Endothelial cell of umbilical vein (primary cell): ENCODE measurements at regions not wholly inside any gene's neighbourhood (a gene's known extent, or its start where the extent isn't known, plus 50 kb on each side); places are given as distances from the start of the nearest gene placed in this dataset.

ENCODE experiments used
- BruUV-seq: library from RNA; stranded (reverse); fragments of 400-500 nt; replicated peaks from 2 replicates; lab custom pipeline; 2021; lab: Mats Ljungman, UMichigan
- CTCF ChIA-PET: fragments of 300-600, 350-600 bp; sonication (Branson Sonifier 250); formaldehyde crosslinking; loops from one replicate; lab custom pipeline; 2021; ENCODE audit warnings: antibody characterized with exemption, inconsistent platforms; lab: Charles Lee
- POLR2A ChIA-PET: fragments of 300-600, 350-600 bp; sonication (Branson Sonifier 250); formaldehyde crosslinking; loops from one replicate; lab custom pipeline; 2021; ENCODE audit warnings: antibody characterized with exemption, inconsistent platforms; lab: Charles Lee
- DNase-seq: peaks from one replicate; pipeline ENCODE4 v3.0.0-alpha.2; 2011; ENCODE audit warnings: low read depth, low spot score
- FAIRE-seq: peaks from 2 replicates; lab custom pipeline; 2011; peaks lifted over from hg19 to GRCh38; lab: Jason Lieb, UNC
- H2AFZ ChIP-seq: 2 replicates; pipeline ENCODE4 v1.6.0; 2012; ENCODE audit warnings: low read depth, low read length, control low read depth, inconsistent platforms
- H3K27ac ChIP-seq: 2 replicates; pipeline ENCODE4 v1.5.1; 2011; ENCODE audit warnings: low read depth, mild to moderate bottlenecking, control low read depth, low read length, moderate library complexity; ENCODE audit not compliant: insufficient read depth
- H3K27me3 ChIP-seq, 2 experiments: 2 replicates each; pipeline versions ENCODE4 v1.6.0 to v1.6.1; 2011; ENCODE audit warnings: low read length in 2 of 2, mixed read lengths in 1 of 2; ENCODE audit not compliant: control insufficient read depth in 2 of 2, insufficient read depth in 2 of 2
- H3K36me3 ChIP-seq, 2 experiments: 2 replicates in 1 of 2; 3 replicates in 1 of 2; pipeline ENCODE4 v1.5.1; 2011; ENCODE audit warnings: low read length in 2 of 2, mild to moderate bottlenecking in 1 of 2, moderate library complexity in 1 of 2; ENCODE audit not compliant: control insufficient read depth in 2 of 2, insufficient read depth in 2 of 2; ENCODE audit errors: extremely low read depth in 1 of 2
- H3K4me1 ChIP-seq: 3 replicates; pipeline ENCODE4 v1.5.1; 2011; ENCODE audit warnings: mild to moderate bottlenecking, low read length; ENCODE audit not compliant: control insufficient read depth, insufficient read depth; ENCODE audit errors: extremely low read depth
- H3K4me2 ChIP-seq: 2 replicates; pipeline ENCODE4 v1.6.1; 2011; ENCODE audit warnings: low read length, control low read depth, mixed read lengths; ENCODE audit not compliant: insufficient read depth
- H3K4me3 ChIP-seq, 3 experiments: fragments of 200-600 bp in 1 of 3; sonication (generic), shearing (Covaris generic) in 1 of 3; replicated peaks in 1 of 3; 2 replicates each; pipeline ENCODE4 v1.5.1; 2011 to 2016; ENCODE audit warnings: control low read depth in 3 of 3, low read length in 3 of 3, mild to moderate bottlenecking in 2 of 3, inconsistent platforms in 1 of 3, low read depth in 1 of 3, moderate library complexity in 1 of 3; ENCODE audit not compliant: insufficient read depth in 1 of 3
- H3K79me2 ChIP-seq: 2 replicates; pipeline ENCODE4 v1.6.0; 2012; ENCODE audit warnings: low read length, inconsistent platforms; ENCODE audit not compliant: control insufficient read depth, insufficient read depth
- H3K9ac ChIP-seq: replicated peaks from 2 replicates; pipeline ENCODE3; 2011; ENCODE audit warnings: low read length, control low read depth; ENCODE audit not compliant: insufficient read depth; ENCODE audit errors: extremely low read depth
- H3K9me1 ChIP-seq: replicated peaks from 3 replicates; pipeline ENCODE4 v1.6.0; 2011; ENCODE audit warnings: mild to moderate bottlenecking, low read length; ENCODE audit not compliant: control insufficient read depth, insufficient read depth; ENCODE audit errors: extremely low read depth
- H3K9me3 ChIP-seq: replicated peaks from 2 replicates; pipeline ENCODE4 v1.5.1; 2012; ENCODE audit warnings: low read length, inconsistent platforms; ENCODE audit not compliant: control insufficient read depth, insufficient read depth
- H4K20me1 ChIP-seq: replicated peaks from 2 replicates; pipeline ENCODE3; 2011; ENCODE audit warnings: mild to moderate bottlenecking, low read length; ENCODE audit not compliant: control insufficient read depth, insufficient read depth; ENCODE audit errors: extremely low read depth
- EZH2 ChIP-seq: IDR thresholded peaks from 2 replicates; pipeline ENCODE4 v1.6.1; 2012; ENCODE audit warnings: borderline replicate concordance, low read depth, mild to moderate bottlenecking, moderate library complexity, low read length, inconsistent platforms; ENCODE audit not compliant: severe bottlenecking
- FOS ChIP-seq: IDR thresholded peaks from 2 replicates; pipeline ENCODE4 v1.6.1; 2011; ENCODE audit warnings: mild to moderate bottlenecking, low read length, moderate library complexity, borderline replicate concordance; ENCODE audit not compliant: insufficient read depth
- GATA2 ChIP-seq: IDR thresholded peaks from 2 replicates; pipeline ENCODE4 v1.7.0; 2011; ENCODE audit warnings: low read depth, mild to moderate bottlenecking, moderate library complexity, mixed read lengths, low read length; ENCODE audit not compliant: insufficient read length, insufficient read depth
- JUN ChIP-seq: IDR thresholded peaks from 2 replicates; pipeline ENCODE4 v1.6.1; 2011; ENCODE audit warnings: borderline replicate concordance, low read depth; ENCODE audit not compliant: insufficient read length, insufficient read depth
- MYC ChIP-seq: IDR thresholded peaks from one replicate; pipeline ENCODE4 v1.6.1; 2011; ENCODE audit warnings: mild to moderate bottlenecking, low read depth, low read length
- POLR2A ChIP-seq: IDR thresholded peaks from 2 replicates; pipeline ENCODE4 v1.6.1; 2012; ENCODE audit warnings: low read depth, mild to moderate bottlenecking, control low read depth, low read length
- POLR2AphosphoS5 ChIP-seq: IDR thresholded peaks from 2 replicates; pipeline ENCODE4 v1.6.1; 2012; ENCODE audit warnings: low read depth, mild to moderate bottlenecking, control low read depth, low read length, moderate library complexity; ENCODE audit not compliant: insufficient read depth
- dilution Hi-C: fragments of 300-500 bp; cut with MboI; formaldehyde crosslinking; loops from one replicate; pipeline ENCODE4 v1.15.0; 2019; ENCODE audit warnings: low sequenced_read_pairs; ENCODE audit not compliant: extremely low pct_ligation_motif_present
- intact Hi-C: fragments of 100-400 bp; cut with micrococcal nuclease; formaldehyde crosslinking; loops from one replicate; pipeline ENCODE4 v1.10.0; 2022
- TF ChIP-seq, protein P1 (sequence below): IDR thresholded peaks from 2 replicates; pipeline ENCODE4 v1.6.1; 2011; ENCODE audit not compliant: insufficient read depth, insufficient read length
- TF ChIP-seq, protein P2 (sequence below), 2 donors: IDR thresholded peaks; 1 replicate in 1 of 2; 2 replicates in 1 of 2; pipeline ENCODE4 v1.5.1; 2011; ENCODE audit warnings: low read length in 2 of 2, mild to moderate bottlenecking in 2 of 2, moderate library complexity in 2 of 2, control low read depth in 1 of 2, inconsistent platforms in 1 of 2, low read depth in 1 of 2; ENCODE audit not compliant: insufficient read depth in 1 of 2; ENCODE audit errors: extremely low read depth in 1 of 2

DNA sequence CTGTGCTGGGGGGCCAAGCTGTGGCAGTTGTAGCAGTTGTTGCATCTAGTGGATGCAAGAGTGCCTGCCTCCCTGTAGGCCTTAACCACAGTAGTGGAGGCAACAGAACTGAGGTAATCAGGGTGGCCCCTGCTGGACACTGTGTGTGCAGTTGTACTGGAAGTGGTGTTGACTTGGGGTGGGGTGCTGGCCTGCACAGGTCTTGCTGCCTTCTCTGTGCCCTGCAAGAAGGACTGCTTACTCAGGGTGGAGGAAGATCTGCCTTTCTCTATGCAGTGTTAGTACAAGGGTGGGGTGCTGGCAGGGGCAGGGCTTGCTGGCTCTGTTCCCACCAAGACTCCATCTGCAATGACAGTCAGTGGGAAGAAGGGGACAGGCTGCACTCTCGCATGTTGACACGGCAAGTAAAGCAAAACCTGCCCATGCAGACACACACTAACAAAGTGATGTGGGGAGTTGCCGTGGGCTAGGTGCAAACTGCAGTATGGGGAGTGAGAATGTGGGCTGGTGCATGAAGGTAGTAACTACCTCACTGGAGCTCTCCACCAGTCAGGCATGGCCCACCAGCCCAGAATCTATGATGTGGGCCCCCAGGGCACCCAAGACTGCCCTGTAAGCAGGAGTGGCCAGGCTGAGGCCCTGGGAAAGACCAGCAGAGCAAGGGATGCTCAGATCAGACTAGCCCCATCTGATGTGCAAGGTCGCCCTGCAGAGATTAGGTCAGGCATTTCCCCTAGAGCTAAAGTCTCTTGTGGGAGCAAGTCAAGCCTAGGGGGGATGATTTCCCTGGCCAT, 594.9 kb downstream of the TECRL start:
- Histone ChIP-seq H2AFZ (no peak overlapping the region), H3K4me2 (no peak overlapping the region), H3K27ac (no peak overlapping the region), H3K9me1 (no peaks in the 10 kb centered on the region), H3K4me3 (no peak overlapping the region), H3K9ac (no peak overlapping the region), H3K79me2 (no peaks in the 10 kb centered on the region), H3K9me3 (peaks cover 2% of the 10 kb centered on the region), H4K20me1 (no peaks in the 10 kb centered on the region), H3K36me3 (no peaks in the 10 kb centered on the region), H3K4me1 (no peaks in the 10 kb centered on the region), H3K27me3 (no peaks in the 10 kb centered on the region)
- no TSS peak for BruUV-seq
- FAIRE-seq (no peak), DNase-seq (no peak)
- ChIA-PET POLR2A (no interaction called here), CTCF (no interaction called here)
- intact Hi-C loops (no loop called here), dilution Hi-C loops (no loop called here)
- TF ChIP-seq MYC (no peak), POLR2A (no peak), EZH2 (no peak), JUN (no peak), POLR2AphosphoS5 (no peak), GATA2 (no peak), FOS (no peak)
- TF ChIP-seq, protein P1, sequence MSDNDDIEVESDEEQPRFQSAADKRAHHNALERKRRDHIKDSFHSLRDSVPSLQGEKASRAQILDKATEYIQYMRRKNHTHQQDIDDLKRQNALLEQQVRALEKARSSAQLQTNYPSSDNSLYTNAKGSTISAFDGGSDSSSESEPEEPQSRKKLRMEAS: no peak
- TF ChIP-seq, protein P2, sequence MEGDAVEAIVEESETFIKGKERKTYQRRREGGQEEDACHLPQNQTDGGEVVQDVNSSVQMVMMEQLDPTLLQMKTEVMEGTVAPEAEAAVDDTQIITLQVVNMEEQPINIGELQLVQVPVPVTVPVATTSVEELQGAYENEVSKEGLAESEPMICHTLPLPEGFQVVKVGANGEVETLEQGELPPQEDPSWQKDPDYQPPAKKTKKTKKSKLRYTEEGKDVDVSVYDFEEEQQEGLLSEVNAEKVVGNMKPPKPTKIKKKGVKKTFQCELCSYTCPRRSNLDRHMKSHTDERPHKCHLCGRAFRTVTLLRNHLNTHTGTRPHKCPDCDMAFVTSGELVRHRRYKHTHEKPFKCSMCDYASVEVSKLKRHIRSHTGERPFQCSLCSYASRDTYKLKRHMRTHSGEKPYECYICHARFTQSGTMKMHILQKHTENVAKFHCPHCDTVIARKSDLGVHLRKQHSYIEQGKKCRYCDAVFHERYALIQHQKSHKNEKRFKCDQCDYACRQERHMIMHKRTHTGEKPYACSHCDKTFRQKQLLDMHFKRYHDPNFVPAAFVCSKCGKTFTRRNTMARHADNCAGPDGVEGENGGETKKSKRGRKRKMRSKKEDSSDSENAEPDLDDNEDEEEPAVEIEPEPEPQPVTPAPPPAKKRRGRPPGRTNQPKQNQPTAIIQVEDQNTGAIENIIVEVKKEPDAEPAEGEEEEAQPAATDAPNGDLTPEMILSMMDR (IDR thresholded peaks at IDR 0.05; ENCODE audit: extremely low read depth in 1 of 2, insufficient read depth in 1 of 2, low read depth in 1 of 2, low read length in 2 of 2): no peak
